Femur (tissue), 1 donor: ENCODE measurements at regions not wholly inside any gene's neighbourhood (a gene's known extent, or its start where the extent isn't known, plus 50 kb on each side); places are given as distances from the start of the nearest gene placed in this dataset.
A peak's percentile ranks its signal among the peaks of the same experiment; 100 is the strongest.
"Not testable (repeated sequence)": the region's sequence is repeated elsewhere in the genome, so short reads cannot be mapped to it uniquely, and the experiment has no call there.

Source experiments
- DNase-seq: peaks from one replicate; pipeline ENCODE4 v3.0.0-alpha.2; 2017

GRCh38 chr4:181766061-181766548 lies 477.1 kb upstream of the TENM3 start:
- no peak for DNase-seq

DNA sequence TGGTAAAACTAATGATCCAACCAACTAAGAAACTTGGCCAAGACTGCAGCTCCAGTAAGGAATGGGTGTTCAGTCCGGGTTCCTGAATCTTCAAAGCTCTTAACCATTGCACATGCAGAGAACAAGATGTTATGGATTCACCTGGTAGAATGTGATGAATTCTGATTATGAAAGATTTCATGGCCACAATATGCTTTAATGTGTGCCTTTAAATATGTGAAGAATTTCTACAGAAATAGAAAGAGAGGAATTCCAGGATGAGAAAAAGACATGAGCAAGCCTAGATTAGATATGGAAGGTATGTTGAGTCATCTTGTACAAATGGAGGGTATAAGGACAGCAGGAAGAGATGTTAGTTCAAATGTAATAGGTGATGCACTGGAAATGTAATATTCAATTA lies 472.2 kb upstream of the TENM3 start:
- DNase-seq = no peak

DNA sequence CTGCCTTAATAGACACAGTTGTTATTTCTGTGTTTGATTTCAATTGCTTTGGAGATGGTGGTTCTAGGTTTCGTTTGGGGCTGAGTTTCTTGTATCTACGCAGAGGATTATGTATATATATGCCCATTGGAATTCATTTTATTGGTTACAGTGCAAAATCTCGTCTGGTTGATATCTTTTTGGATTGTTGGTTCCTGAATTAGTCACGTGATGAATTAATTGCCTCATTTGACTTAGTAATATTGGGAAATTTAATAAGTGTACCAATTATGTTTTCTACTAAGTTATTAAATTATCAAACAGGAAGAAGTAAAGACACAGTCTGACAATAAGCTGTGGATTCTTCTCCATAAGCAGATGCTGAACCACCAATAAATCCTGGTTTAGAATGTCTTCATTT lies 467.9 kb upstream of the TENM3 start:
- no peak for DNase-seq

DNA sequence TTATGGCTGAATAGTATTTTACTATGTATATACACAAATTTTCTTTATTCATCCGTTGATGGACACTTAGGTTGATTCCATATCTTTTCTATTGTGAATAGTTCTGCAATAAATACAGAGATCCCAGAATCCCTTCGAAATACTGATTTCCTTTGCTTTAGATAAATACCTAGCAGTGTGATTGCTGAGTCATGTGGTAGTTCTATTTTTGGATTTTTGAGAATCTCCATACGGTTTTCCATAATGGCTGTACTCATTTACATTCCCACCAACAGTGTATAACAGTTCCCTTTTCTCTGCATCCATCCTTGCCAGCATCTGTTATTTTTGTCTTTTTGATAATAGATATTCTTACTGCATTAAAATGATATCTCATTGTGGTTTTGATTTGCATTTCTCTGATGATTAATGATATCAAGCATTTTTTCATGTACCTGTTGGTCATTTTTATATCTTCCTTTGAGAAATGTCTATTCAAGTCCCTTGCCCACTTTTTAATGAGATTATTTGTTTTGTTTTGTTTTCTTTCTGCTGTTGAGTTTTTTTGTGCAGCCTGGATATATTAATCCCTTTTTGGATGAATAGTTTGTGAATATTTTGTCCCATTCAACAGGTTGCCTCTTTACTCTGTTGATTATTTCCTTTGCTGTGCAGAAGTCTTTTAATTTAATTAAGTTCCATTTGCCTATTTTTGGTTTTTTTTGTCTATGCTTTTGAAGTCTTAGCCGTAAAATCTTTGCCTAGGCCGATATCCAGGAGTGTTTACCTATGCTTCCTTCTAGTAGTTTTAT lies 466.7 kb upstream of the TENM3 start:
- DNase-seq = no peak

GRCh38 chr4:181777518-181777917 lies 465.7 kb upstream of the TENM3 start:
- no peak for DNase-seq

GRCh38 chr4:181784881-181785280 lies 458.3 kb upstream of the TENM3 start:
- no peak for DNase-seq

DNA sequence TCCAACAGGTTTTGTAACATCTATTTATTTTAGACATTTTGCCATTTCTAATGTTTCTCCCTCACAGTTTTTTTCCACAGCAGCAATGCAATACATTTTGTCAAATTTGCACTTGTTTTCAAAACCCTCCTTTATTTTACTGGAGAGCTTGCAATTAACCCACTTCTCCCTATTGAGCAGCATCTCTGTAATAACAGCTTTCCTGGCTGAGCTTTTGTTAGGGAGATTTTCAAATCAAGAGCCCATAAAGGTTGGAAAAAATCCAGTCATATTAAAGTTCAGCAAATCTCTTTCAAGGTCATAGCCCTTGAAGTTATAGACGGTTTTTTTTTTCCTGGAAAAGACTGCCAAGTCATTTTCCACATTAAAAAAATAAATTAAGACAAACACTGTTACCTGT lies 450.6 kb upstream of the TENM3 start:
- DNase-seq = no peak

DNA sequence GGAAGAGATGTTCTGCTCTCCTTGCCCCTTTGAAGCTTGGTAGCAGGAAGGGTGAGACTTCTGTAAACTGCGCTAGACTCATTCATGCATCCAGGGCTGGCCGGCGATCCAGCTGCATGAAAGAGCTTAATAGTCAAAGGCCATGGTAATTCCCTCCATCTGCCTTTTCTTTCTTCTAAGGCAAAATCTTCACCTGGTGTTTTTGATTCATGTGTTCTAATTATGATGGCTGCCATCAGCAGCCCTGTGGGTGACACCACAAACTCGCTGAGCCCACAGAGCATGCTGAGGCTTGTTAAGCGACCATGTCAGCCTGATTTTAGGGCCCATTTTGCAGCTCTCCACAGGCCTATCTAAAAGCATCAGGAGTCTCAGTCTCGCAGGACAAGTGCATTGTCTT lies 450.1 kb upstream of the TENM3 start:
- DNase-seq = no peak

GRCh38 chr4:181796502-181796901 lies 446.7 kb upstream of the TENM3 start:
- no peak for DNase-seq

DNA sequence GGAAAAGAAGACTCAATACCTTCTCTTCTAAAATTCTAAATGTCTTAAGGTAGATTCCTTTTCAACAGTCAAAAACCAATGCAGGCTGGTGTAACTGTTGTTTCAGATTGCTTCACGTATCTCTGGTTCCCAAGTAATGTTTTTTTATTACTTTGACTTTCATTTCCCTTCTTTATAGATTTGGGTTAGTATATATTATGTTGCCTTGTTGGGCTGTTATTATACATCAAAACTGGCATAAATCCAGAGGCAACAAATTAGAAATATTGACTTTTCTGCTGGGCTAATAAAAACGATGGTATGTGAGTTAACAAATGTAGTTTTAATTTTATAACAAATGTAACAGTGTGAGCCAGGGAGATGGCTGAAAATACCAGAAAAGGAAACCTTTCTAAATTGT lies 444.7 kb upstream of the TENM3 start:
- no peak for DNase-seq

- DNase-seq = no peak
These were observed 443.6 kb upstream of the TENM3 start for GRCh38 chr4:181799561-181800069.

DNA sequence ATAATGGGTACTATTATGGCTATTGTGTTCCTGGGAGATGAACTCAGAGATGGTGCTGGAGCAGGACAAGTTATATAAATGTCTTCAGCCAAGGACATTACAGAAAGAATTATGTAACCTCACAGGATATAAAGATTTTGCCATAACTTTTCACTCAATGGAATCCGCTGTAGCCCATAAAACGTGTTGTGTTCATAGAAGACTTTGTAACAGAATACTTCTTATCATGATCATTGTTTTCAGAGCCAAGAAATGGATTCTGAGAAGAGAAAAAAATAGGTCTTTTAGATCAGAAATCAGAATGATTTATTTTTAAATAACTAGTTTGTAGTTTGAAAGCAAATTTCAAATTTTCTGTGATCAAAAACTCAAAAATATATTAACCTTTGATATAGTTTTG lies 441.0 kb upstream of the TENM3 start:
- no peak for DNase-seq

DNA sequence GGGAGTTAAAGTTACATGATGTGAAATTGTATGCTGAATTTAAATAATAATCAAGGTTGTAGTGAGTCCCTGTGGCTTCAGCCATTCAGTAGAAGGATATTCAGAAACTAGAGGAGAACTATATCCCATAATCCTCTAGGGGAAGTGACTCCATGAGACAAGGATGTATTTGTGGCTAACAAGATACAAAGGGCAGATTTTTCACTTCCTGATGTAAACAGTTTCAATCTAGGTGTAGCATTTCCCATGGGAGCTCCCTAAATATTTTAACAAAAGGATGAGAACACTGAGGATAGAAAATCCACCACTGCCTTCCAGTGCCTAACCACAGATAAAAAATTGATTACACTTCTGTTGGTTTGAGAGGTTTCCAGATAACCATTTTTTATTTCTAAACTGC lies 435.4 kb upstream of the TENM3 start:
- no peak for DNase-seq

GRCh38 chr4:181810711-181811110 lies 432.5 kb upstream of the TENM3 start:
- DNase-seq = peak; percentile 35

- DNase-seq = not testable (repeated sequence)
These were observed 431.7 kb upstream of the TENM3 start for GRCh38 chr4:181811550-181811949.

GRCh38 chr4:181819946-181820345 lies 423.3 kb upstream of the TENM3 start:
- DNase-seq = no peak

DNA sequence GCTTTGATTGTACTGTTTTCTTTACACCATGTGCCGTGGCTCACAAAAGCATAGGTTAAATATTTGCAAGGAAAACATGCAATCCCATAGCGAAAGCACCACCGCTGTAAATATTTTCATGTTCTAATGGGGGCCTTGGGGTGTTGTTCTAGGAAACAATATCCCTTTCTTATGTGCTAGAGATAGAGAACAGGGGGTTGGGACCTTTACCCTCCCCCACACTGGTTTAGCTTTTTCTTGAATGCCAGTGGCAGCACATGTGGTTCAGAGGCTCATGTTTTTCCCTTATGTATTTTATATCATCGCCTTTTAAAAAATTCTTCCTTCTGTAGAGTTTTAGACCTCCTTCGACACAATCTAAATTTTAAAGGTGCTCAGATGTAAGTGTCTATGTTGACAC lies 422.6 kb upstream of the TENM3 start:
- DNase-seq = no peak

- no peak for DNase-seq
These were observed 421.9 kb upstream of the TENM3 start for GRCh38 chr4:181821039-181822004.

- no peak for DNase-seq
These were observed 421.2 kb upstream of the TENM3 start for GRCh38 chr4:181822005-181822375.

DNA sequence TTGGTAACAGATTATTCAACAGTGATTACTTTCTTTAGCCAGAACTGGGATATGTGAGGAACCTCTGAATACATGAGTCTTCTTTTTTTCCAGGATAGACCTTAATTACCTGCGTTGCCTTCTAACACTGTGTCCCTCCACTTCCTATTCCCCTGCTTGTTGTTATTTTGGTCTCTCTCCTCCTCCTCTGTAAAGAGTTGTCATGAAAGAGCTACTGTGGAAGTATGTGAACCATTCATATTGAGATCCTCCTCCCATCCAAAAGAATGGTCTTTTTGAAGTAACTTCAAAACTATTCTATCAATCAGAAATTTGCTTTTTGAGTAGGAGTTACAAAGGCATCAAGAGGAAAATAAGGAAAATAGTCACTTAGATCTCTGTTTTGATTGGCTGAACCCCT lies 420.0 kb upstream of the TENM3 start:
- DNase-seq = no peak

DNA sequence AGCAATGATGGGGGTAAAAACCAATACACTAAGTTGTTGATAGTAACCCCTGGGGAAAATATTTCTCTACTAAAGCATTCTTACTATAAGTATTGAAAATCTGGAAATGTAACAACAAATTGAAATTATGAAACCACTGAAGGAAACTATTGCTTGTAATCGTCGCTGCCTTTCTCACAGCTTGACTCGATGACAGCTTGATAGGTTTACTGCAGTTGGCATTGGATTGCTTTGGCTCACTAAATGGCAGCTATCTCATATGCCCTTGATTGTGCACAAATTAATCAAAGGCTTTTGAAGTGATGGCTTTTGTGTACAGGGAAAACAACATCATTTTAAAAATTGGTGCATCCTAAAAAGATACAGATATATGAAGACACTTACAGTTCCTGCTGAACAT lies 419.6 kb upstream of the TENM3 start:
- no peak for DNase-seq

GRCh38 chr4:181825564-181825963 lies 417.6 kb upstream of the TENM3 start:
- no peak for DNase-seq

DNA sequence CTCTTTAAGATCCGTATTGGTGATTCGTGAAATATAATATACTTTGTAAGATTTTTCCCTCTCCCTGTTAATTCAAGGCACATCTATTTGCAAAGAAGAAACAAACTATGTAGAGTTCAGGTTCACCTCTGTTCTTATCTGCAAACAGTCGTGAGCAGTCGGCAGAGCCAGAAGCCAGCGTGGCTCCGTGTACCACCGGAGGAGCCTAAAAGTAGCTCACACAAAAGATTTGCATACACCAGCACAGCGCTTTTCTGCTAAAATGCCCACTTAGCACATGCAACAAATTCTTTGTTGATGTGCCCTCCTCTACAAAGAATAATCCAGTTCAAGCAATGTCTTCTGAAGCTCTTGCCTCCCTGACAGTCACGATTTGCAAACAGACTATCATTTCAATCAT lies 416.0 kb upstream of the TENM3 start:
- no peak for DNase-seq
